ENCODE measurements at regions not wholly inside any gene's neighbourhood (a gene's known extent, or its start where the extent isn't known, plus 50 kb on each side); places are given as distances from the start of the nearest gene placed in this dataset.

GRCh38 chr2:185306119-185306518, 432.5 kb upstream of the FSIP2 start:
- DNase-seq (ENCODE audit: low read depth, low spot score) = no peak
- in situ Hi-C loops (cut with HindIII; ENCODE audit: low pct_unique_long_range_greater_than_20kb, low sequenced_read_pairs) = no loop called here

DNA sequence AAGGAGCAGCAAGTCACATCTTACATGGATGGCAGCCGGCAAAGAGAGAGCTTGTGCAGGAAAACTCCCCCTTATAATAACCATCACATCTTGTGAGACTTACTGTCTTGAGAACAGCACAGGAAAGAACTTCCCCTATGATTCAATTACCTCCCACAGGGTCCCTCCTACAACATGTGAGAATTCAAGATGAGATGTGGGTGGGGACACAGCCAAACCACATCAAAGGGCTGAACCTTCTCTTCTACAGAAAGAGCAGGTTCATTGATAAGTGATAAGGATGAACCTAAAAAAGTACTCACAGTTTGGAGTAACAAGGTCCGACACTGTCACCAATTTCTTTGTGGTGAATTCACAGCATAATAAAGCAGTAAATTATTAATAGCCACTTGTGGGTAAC, 422.2 kb upstream of the FSIP2 start:
- in situ Hi-C loops (cut with HindIII; ENCODE audit: low pct_unique_long_range_greater_than_20kb, low sequenced_read_pairs) = no loop called here
- no peak for DNase-seq (ENCODE audit: low read depth, low spot score)

DNA sequence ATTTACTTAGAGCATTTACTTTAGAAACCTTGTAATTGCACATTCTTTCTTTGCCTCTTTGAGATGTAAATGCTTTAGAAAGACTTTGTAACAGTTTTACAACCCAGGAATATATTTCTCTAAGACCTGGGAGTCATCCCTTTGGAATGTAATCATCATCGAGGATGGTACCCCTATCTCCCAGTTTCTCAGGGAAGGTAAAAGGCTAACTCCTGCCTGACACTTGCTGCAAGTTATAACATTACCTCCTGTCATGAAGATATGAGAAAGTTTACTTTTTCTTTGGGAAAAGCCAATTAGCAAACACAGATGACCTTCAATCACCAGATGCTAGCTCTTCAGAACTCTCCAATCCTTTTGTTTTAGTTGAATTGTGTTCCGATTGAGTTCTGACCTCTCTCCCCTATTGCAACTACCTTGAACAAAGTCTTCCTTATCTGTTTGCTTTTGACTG, 420.3 kb upstream of the FSIP2 start:
- DNase-seq (ENCODE audit: low read depth, low spot score) = no peak
- in situ Hi-C loops (cut with HindIII; ENCODE audit: low pct_unique_long_range_greater_than_20kb, low sequenced_read_pairs) = no loop called here

- DNase-seq (ENCODE audit: low read depth, low spot score) = no peak
- in situ Hi-C loops (cut with HindIII; ENCODE audit: low pct_unique_long_range_greater_than_20kb, low sequenced_read_pairs) = no loop called here
Measured at GRCh38 chr2:185335879-185336278, 402.7 kb upstream of the FSIP2 start.

DNA sequence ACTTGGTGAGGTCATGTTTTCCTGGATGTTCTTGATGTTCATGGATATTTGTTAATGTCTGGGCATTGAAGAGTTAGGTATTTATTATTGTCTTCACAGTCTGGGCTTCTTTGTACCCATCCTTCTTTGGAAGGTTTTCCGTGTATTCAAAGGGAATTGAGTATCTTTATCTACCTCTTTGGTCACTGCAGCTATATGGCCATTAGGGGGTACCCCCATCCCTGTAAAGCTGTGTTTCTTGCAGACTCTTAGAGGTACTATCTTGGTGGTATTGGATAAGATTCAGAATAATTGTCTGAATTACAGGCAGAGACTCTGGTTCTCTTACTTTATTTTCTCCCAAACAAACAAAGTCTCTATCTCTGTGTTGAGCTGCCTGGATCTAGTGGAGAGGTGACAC, 401.6 kb upstream of the FSIP2 start:
- DNase-seq (ENCODE audit: low read depth, low spot score) = no peak
- in situ Hi-C loops (cut with HindIII; ENCODE audit: low pct_unique_long_range_greater_than_20kb, low sequenced_read_pairs) = no loop called here

GRCh38 chr2:185338104-185338503, 400.5 kb upstream of the FSIP2 start:
- in situ Hi-C loops (cut with HindIII; ENCODE audit: low pct_unique_long_range_greater_than_20kb, low sequenced_read_pairs) = no loop called here
- no peak for DNase-seq (ENCODE audit: low read depth, low spot score)

DNA sequence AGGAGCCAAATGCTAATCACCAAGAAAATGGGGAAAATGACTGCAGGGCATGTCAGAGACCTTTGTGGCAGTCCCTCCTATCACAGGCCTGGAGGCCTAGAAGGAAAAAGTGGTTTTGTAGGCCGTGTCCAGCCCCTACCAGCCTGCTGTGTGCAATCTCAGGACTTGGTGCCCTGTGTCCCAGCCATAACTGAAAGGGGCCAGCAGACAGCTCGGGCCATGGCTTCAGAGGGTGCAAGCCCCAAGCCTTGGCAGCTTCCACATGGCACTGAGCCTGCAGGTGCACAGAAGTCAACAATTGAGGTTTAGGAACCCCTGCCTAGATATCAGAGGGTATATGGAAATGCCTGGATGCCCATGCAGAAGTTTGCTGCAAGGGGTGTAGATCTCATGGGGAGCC, 391.2 kb upstream of the FSIP2 start:
- in situ Hi-C loops (cut with HindIII; ENCODE audit: low pct_unique_long_range_greater_than_20kb, low sequenced_read_pairs) = no loop called here
- no peak for DNase-seq (ENCODE audit: low read depth, low spot score)

DNA sequence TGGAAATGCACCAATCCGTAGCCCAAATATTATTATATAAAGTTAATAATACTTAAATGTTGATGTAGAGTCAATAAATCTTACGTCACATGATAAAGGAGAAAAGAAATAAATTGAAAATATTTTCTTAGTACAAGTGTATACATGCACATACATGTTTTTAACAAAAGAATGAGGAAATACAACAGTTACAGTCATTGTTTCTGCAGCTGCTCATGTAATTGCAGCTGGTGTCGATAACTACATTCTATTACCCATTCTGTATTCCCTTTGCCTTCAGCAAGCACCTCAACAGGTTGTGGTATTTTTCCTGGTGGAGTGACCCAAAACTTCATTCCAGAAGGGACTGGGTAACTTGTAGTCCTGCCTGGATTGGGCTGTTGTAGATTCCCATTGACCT, 377.8 kb upstream of the FSIP2 start:
- no peak for DNase-seq (ENCODE audit: low read depth, low spot score)
- in situ Hi-C loops (cut with HindIII; ENCODE audit: low pct_unique_long_range_greater_than_20kb, low sequenced_read_pairs) = no loop called here

- in situ Hi-C loops (cut with HindIII; ENCODE audit: low pct_unique_long_range_greater_than_20kb, low sequenced_read_pairs) = no loop called here
Measured at GRCh38 chr2:185372188-185372587, 366.4 kb upstream of the FSIP2 start.

DNA sequence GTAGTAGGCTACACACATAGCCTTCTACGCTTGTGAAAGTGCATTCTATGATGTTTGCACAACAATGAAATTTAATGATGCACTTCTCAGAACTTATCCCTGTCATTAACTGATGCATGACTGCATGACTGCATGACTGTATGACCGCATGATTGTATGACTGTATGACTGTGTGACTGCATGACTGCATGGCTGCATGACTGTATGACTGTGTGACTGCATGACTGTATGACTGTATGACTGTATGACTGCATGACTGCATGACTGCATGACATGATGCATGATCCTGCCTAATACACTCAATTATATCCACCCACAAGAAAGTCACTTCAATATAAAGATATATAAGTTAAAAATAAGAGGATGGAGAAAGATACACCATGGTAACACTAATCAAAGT, 365.4 kb upstream of the FSIP2 start:
- DNase-seq (ENCODE audit: low read depth, low spot score) = no peak
- in situ Hi-C loops (cut with HindIII; ENCODE audit: low pct_unique_long_range_greater_than_20kb, low sequenced_read_pairs) = no loop called here

More at GRCh38 chr2:185372188-185372587, 366.4 kb upstream of the FSIP2 start:
- no peak for DNase-seq (ENCODE audit: low read depth, low spot score)

GRCh38 chr2:185374878-185375277, 363.7 kb upstream of the FSIP2 start:
- in situ Hi-C loops (cut with HindIII; ENCODE audit: low pct_unique_long_range_greater_than_20kb, low sequenced_read_pairs) = no loop called here
- DNase-seq (ENCODE audit: low read depth, low spot score) = no peak

GRCh38 chr2:185375731-185376130, 362.9 kb upstream of the FSIP2 start:
- DNase-seq (ENCODE audit: low read depth, low spot score) = no peak
- in situ Hi-C loops (cut with HindIII; ENCODE audit: low pct_unique_long_range_greater_than_20kb, low sequenced_read_pairs) = no loop called here

DNA sequence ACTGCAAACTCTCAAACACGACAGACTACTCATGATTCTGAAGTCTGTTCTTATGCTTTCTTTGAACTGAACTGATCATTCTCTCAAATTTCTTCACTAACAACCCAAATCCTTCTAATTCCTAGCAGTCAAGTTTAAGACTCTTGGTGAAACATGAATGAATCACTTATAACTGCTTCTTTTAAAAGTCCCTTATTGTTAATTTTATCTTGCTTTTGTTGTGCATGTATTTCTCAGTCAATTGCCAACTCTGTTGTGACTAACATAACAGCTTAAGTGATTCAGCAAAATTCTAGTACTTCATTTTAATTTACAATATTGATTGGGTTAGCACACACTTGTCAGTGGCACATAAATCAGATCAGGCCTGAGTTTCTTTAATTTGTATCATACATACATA, 357.0 kb upstream of the FSIP2 start:
- no peak for DNase-seq (ENCODE audit: low read depth, low spot score)
- in situ Hi-C loops (cut with HindIII; ENCODE audit: low pct_unique_long_range_greater_than_20kb, low sequenced_read_pairs) = no loop called here

GRCh38 chr2:185384822-185385560, 353.6 kb upstream of the FSIP2 start:
- in situ Hi-C loops (cut with HindIII; ENCODE audit: low pct_unique_long_range_greater_than_20kb, low sequenced_read_pairs) = no loop called here
- no peak for DNase-seq (ENCODE audit: low read depth, low spot score)

DNA sequence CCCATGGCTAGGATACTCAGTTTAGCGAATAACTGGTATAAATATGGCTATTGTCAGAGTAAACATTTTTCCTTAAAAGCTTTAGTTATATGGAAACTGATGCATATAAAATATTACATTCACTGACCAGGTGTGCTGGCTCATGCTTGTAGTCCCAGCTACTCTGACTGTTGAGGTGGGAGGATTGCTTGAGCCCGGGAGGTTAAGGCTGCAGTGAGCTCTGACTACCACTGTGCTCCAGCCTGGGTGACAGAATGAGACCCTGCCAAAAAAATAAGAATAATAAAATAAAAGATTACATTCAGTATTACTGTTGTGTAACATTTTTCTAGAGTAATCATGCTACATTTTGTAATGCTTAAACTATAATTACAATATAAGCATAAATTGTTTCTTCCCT, 350.4 kb upstream of the FSIP2 start:
- no peak for DNase-seq (ENCODE audit: low read depth, low spot score)
- in situ Hi-C loops (cut with HindIII; ENCODE audit: low pct_unique_long_range_greater_than_20kb, low sequenced_read_pairs) = no loop called here

DNA sequence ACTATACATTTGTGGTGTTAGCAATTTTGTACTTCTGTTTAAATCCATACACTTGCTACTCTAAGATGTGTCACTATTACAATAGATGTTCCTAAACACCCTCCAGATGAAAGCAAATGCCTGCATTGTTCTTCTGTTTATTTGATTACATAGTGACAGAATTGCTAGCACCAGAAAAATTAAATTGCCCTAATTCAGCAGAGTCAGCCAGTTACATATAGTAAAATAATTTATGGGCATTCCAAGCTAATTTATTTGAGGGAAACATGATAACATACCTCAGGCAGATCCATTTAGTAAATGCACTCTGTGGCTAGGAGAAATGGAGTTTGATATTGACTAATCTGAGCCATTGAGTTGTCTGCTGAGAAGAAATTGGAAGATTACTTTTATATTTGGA, 347.1 kb upstream of the FSIP2 start:
- in situ Hi-C loops (cut with HindIII; ENCODE audit: low pct_unique_long_range_greater_than_20kb, low sequenced_read_pairs) = no loop called here
- no peak for DNase-seq (ENCODE audit: low read depth, low spot score)

- in situ Hi-C loops (cut with HindIII; ENCODE audit: low pct_unique_long_range_greater_than_20kb, low sequenced_read_pairs) = no loop called here
- DNase-seq (ENCODE audit: low read depth, low spot score) = no peak
Measured at GRCh38 chr2:185393091-185393490, 345.5 kb upstream of the FSIP2 start.

DNA sequence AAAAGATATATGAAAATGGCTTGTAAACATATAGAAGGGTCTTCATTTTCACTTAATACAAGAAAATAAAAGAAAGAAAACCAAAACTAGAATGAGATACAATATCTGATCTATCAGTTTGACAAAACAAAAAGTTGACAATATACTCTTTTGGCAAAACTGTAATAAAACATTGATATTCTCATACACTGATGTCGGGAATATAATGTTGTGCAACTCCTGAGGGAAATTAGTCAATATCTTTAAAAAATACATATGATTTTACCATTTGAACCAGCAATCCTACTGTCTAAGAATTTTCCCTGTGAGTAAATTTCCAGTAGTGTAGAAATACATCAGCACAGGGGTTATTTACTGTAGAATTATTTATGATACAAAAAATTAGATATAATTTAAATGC, 336.1 kb upstream of the FSIP2 start:
- no peak for DNase-seq (ENCODE audit: low read depth, low spot score)
- in situ Hi-C loops (cut with HindIII; ENCODE audit: low pct_unique_long_range_greater_than_20kb, low sequenced_read_pairs) = no loop called here

- no peak for DNase-seq (ENCODE audit: low read depth, low spot score)
- in situ Hi-C loops (cut with HindIII; ENCODE audit: low pct_unique_long_range_greater_than_20kb, low sequenced_read_pairs) = no loop called here
Measured at GRCh38 chr2:185404578-185404977, 334.0 kb upstream of the FSIP2 start.

DNA sequence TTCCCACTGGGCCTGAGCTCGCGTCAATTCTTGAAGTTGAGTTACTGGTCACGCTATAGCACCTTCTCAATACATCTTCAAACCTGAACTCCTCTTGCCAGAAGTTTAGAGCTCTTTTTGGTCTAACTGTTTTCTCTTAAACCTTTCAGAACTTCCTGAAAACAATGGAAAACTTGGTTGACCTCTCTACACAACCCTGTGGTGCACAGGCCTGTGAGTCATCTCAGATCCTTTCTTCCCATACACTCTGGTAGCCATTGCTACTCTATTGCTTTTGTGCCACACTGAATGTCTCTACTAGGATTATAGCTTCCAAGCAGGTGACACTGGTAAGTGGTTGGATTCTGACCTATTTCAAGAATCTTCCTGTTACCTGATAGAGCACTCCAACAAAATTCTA, 321.5 kb upstream of the FSIP2 start:
- in situ Hi-C loops (cut with HindIII; ENCODE audit: low pct_unique_long_range_greater_than_20kb, low sequenced_read_pairs) = no loop called here
- DNase-seq (ENCODE audit: low read depth, low spot score) = no peak

Data from SK-MEL-5 (cell line).